NCI-H748 treated with DMSO at 0.1 percent for 48 hours (cell line): ENCODE measurements at regions not wholly inside any gene's neighbourhood (a gene's known extent, or its start where the extent isn't known, plus 50 kb on each side); places are given as distances from the start of the nearest gene placed in this dataset.

Experiments
- DNase-seq: peaks from one replicate; lab custom pipeline; 2025; lab: John Stamatoyannopoulos, UW

DNA sequence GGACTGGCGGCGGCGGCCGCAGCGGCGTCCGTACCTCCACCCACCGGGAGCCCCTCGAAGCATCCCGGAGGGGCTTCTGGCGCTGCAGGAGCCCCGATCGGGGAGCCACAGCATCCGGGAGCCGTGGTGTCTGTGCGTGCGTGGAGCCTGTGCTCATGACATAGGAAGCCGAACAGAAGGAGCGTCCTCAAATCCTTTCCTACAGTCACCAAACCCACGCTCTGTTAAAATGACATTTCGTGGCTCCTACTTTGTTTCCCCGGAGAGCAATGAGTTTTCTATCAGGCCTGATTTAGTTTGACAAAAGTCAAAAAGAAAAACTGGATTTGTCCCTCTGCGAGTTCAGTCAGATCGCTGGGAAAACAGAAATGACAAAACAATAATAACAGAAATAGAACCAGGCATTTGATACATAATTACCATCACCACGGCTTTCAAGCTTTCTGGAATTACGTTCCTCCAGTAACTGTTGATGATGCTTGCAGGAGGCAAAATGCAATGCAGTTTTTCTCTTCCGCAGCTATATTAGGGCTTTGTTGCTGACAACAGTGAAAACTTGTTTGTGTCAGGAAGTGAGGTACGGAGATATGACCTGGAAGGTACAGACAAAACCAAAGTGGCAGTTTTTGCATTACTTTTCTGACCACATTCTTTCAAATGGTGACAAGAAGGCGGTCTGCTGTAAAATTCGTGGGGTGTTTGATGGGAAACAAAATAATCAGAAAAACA, 219.3 kb upstream of the MKLN1 start:
- no peak for DNase-seq

DNA sequence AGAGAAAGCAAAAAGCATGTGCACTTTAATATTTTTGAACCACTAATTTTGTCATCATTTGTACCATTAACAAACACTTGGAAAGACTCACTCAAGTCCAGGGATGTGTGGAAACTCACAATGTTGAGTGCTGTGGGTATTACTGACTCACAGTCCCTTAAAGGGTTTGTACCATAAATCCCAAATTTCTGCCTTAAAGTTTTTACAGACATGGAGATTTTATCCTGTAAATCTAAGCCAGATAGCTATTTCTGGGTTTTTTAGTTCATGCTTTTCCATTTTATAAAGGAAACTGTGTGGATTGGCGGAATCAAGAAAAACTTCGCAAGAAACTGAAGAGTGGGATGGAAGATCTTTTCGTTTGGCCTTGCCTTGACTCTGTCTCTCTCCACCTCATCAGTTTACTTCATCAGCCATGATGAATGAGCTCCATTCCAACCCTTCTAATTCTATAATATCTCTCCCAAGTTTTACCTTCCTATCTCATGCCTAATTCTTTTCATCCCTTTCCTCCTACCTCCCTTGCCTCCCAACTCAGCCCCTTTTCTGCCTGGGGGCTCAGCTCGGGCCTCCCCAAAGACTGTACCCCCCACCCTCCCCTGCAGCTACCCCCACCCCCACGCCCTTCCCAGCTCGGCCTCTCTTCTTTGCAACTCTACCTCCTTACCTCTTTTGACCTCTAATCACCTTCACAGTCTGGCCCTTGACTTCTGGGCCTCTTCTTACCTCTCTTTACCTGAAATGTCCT, 218.5 kb upstream of the MKLN1 start:
- no peak for DNase-seq

DNA sequence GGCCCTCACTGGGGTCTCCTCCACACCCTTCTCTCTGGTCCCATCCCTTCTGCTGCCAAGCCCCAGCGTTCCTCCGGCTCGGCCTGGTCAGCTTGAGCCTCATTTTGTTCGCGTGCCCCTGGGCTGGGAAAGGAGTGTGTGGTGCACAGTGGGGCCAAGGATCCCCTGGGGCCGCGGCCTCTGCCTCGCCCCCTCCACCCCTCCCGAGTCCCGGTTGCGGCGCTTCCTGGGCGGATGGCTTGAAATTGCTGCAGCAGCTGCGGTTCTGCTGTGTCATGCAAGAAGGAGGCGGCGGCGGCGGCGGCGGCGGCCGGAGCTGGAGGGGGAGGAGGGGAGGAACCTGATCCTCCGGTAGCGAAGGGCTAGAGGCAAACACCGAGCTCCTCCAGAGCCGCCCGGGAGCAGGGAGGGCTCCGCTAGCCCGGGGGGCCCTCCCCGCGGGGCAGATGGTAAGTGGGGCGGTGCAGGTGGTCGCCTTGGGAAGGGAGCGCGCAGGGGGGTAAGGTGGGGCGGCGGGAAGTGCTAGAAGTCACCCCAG, 217.8 kb upstream of the MKLN1 start:
- peak; percentile 29 for DNase-seq

DNA sequence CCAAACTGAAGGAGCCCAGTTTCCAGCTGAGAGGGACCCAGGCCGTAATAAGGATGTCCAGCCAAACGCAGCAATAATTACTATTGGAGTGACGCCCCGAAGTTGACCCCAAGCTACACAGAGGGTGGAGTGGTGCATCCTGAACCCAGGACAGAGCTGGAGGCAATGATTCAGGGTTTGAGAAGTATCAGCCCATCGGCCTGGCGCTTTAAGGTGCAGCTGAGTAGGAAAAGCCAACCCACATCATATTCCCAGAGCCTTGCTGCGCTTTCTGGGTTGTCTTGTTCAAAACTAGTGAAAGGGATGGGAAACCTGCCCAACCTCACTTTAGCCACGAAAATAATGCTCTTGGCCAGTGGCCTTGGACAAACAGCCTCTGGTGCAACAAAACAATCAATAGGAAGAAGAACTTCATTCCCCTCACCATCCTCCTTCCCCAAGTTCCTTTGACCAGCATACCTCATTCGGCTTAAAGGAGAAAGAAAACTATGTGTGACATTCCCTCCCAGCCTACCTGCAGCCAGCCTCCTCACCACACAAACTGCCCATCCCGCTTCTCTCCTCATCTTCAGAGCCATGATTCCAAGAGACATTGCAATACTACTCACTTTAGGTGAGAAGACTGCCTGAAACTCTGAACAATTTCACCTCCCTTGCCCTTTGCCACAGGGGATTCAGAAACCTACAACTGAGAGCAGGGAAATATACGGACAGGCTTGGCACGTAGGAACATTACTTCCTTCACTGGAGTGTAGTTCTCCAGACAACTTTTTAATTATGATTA, 217.2 kb upstream of the MKLN1 start:
- DNase-seq, result peak; percentile 28

DNA sequence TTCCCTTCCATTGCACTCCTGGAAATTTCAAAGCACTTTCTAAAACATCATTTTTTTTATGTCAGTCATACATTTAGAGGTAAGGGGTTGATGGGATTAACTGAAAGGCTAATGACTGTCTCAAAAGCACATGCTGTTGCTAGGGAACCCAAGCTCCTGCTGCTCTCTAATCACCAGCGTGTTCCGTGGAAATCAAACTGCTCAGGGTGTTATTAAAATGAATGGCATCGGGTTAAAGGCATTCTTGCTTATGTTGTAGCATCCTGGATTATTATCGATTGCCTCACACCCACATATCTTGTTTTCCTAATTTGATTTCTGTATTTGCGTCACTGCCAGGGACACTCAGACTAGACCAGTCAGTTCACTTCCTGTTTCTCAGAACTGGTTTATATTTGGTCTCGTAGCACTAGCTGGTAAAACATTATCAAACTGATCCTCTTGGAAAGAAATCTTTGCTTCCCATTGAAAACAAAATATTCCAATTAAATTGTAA, 216.5 kb upstream of the MKLN1 start:
- peak; percentile 71 for DNase-seq

DNA sequence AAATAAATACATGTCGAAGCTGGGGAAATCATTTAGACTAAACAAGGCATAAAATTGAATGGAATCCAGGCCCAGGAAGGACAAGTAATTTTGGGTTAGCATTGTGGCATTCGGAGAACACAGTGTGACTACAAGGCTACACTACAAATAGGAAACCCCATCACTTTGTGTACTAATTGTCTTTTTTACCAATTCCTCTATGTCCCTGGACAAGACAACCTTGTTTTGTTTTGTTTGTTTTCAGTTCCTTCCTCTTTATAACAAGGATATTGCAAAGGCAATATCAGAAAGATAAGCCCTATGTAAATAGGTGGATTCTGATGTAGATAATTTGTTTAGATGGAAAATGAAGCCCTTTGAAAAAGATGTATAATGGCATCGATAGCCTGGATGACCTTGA, 215.9 kb upstream of the MKLN1 start:
- DNase-seq, result no peak

DNA sequence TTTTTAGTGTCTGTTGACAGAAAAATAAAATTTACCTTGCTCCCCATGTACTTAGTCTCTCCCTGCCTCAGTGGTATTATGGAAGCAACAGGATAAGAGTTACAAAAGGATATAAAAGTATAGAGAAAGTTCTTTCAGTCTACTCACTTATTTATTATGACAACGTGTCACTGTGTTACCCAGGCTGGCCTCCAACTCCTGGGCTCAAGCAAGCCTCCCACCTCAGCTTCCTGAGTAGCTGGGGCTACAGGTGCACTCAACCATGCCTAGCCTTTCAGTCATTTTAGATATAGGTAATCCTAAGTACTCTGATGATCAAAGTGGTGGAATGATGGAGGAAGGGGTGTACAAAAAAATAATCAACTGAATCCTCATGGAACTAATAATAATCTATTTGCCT, 215.2 kb upstream of the MKLN1 start:
- no peak for DNase-seq

DNA sequence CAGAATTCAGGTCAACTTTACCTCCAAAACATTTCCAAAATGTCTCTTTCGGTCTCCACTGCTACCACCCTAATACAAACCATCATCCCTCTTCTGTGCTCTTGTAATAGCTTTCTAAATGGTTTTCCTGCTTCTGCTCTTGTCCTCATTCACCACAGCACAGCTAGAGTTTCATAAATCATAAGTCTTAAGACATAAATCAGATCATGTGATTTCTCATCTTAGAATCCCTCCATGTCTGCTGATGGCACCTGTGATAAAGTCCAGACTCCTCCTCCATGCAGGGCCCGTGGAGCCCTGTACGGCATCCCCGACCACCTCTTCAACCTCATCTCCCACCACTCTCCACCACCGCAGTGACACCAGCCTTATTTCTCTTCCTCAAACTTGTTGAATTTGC, 212.3 kb upstream of the MKLN1 start:
- no peak for DNase-seq

DNA sequence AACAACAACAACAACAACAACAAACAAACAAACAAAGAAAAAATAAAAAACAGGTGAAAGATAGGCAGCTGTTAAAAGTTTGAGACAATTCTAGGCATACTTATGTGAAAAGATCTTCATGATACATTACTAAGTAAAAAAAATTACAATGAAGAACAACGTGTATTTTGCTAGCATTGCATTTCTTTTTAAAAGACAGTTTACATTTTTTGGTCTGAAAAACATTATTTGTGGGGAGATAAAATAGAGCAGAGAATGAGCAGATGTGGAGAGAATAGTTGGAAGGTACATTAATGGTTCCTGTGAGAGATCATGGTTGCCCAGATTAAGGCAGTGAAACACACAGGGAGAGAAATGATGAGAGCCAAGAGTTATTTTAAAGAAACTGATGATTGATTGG, 210.2 kb upstream of the MKLN1 start:
- no peak for DNase-seq

DNA sequence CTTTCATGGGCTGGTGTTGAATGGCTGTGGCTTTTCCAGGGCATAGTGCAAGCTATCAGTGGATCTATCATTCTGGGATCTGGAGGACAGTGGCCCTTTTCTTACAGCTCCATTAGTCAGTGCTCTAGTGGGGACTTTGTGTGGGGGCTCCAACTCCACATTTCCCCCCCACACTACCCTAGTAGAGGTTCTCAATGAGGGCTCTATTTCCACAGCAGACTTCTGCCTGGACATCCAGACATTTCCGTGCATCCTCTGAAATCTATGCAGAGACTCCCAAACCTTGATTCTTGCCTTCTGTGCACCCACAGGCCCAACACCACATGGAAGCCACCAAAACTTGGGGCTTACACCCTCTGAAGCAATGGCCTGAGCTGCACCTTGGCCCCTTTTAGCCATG, 208.3 kb upstream of the MKLN1 start:
- no peak for DNase-seq

DNA sequence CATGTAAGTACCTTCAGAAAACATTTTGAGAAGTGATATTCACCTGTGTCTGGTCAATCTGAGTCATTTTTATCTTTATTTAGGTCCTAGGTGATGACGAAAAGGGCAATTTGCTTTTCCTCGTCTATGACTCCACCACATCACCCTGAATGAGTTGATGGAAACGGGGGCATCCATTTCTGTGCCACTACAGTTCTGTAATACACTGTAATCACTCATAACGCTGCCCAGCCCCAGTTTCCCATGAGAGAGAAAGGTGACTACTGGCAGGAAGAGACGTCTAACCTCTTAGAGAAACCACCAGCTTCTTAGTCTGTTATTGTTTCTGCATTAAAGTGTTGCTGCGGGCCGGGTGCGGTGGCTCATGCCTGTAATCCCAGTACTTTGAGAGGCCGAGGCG, 205.3 kb upstream of the MKLN1 start:
- DNase-seq, result no peak

DNA sequence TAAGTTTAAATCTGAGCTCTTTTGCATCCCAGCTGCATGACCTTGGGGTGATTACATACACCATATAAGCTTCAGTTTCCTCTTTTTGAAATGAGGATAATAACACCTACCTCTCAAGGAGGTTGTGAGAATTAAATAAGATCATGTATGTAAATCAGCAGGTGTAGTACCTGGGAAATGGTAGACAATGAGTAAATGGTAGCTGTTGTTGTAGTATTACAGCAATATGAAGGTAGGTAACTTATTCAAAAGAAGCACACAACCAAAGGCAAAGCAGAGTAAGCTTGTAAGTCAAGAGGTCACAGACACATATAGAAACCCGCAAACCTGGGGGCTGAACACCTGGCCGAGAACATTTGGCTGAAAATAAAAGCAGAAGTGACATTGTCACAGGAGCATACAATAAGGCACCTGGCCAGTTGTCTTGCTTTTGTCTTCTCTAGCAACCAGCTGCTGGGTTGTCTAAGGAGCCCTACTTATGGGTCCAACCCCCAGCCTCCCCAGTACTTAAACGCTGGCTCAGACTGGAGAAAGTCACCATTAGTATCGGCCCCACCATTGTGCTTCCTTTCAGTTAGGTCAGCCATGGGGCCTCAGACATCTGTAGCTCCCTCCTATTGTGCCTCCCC, 203.6 kb upstream of the MKLN1 start:
- peak; percentile 9 for DNase-seq

DNA sequence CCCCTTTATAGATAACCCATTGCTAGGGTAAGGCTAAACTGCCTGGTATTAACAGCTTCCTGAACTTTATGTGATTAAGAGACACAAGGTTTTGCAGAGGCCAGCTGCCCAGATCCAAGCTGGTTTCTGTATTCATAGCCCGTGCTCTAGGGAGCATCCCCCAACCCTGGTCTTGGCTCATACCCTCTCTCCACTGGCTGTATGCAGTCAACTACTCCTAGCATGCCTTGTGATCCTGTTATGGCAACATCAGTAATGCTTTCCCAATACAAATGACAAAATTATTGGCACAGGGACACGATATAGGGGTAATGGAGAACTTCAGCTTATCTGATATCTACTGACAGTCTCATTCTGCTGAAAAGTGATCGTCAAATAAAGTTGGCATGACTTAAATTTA, 202.8 kb upstream of the MKLN1 start:
- no peak for DNase-seq

DNA sequence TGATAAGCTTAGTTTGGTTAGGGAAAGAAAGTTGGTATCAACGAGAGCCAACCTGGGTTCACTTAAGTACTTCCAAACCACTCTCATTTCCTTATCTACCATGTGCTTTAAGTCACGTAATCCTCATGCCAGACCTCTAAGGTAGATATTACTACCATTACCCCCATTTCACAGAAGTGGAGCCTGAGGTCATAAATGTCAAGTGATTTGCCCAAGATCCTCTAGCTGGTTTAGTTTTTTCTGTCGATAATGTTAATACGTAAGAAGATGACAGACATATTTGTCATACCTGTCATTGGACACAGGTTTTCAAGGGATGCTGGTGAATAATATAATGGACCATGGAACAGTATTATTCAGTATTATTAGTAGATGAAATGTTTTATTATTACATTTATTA, 197.4 kb upstream of the MKLN1 start:
- no peak for DNase-seq

DNA sequence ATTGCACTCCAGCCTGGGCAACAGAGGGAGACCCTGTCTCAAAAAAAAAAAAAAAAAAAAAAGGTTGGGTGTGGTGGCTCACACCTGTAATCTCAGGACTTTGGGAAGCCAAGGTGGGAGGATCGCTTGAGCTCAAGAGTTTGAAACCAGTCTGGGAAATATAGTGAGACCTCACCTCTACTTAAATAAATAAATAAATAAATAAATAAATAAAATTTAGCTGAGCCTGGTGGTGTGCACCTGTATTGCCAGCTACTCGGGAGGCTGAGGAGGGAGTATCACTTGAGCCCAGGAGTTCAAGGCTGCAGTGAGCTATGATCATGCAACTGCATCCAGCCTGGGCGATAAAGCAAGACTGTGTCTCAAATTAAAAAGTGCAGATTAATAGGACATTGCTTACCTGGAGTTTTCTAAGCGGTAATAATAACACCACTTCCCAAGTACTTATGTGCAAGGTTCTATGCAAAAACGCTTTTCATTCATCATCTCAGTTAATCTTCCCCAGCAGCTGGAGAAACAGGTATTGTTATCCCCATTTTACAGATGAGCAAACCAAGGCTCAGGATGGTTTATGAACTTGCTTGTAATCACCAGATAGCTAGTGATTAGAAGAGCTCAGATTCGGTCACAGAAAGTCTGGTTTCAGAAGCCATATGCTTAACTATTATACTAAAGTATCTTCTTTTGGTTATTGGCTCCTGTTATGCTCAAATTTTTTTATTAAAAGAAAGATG, 196.5 kb upstream of the MKLN1 start:
- no peak for DNase-seq

DNA sequence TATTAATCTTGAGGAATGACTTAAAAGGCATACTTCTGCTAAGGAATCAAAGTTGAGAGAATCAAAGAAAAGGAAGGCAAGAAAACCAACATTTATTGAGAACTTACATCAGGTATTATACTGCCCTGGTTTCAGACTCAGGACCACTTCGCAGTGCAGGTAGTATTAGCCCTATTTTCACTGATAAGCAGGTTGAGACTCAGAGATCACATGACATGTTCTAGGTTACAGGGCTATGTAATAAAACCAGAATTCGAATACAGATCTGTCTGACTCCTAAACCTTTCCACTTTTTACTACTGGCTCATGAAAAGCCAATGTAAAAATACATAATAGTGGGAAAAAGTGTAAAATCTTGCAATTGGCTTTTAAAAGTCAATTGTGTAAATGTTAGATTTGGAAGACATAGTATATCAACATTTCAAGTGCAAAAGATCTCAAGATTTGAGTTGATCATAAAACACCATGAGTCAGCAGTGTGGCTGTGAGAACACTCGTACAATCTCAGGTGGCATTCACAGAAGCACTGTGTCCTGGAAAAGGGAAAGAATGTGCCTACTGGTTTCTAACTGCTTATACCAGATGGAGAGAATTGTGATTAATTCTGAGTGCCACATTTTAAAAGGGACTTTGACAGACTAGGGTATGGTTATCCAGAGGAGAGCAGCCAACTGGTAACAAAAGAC, 195.8 kb upstream of the MKLN1 start:
- DNase-seq, result no peak

DNA sequence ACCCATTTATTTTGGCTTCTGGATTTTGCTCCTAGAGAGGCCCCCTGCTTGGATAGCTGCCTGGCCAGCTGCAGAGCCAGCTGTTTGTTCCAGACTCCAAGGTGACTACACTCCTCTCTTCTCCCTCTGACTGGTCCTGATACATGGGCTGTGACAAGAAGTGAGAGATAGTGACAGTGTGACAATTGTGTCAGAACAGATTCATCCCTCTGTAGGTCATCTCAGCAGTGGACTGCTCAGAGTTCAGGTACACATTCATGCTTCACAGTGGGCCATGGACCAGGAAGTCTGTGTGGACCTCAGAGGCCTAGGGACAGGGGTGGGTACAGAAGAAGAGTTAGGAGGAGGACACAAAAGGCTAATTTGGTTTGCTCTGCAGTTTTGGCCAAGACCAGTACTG, 188.2 kb upstream of the MKLN1 start:
- no peak for DNase-seq

DNA sequence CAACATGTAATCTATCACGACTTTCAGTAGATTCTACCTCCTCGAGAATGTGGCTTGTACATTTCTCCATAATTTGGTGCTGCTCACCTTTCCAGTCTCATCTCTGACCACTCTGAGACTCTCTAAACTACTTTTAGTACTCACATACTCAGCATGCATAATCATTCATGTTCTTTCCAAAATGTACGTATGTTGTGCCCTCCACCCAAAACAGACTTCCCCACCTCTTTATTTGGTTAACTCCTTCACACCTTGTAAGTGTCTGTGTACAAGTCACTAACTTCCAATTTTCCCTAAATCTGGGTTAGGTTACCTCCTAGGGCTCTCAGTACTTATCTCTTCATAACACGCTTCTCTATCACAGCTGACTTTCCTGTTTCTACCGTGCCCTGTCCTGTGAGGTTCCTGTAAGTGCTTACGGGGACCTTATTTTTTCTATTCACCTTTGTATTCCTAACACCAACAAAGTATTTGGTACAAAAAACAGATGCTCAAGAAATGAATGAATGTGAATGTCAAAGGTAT, 186.2 kb upstream of the MKLN1 start:
- no peak for DNase-seq

DNA sequence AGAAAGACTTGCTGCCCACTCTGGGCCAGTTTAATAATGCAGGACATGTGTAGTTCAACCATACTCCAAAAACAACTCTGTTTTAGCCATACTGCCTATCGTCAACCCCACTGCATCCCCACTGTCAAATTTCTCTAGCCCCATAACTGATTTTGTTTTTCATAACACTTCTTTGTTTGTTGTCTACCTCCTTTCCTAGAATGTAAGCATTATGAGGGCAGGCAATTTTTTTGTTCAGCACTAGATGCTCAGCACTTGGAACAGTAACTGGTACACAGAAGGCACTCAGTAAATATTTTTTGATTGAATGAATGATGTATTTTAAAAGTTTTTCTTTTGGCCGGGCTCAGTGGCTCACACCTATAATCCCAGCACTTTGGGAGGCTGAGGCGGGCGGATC, 183.8 kb upstream of the MKLN1 start:
- no peak for DNase-seq

DNA sequence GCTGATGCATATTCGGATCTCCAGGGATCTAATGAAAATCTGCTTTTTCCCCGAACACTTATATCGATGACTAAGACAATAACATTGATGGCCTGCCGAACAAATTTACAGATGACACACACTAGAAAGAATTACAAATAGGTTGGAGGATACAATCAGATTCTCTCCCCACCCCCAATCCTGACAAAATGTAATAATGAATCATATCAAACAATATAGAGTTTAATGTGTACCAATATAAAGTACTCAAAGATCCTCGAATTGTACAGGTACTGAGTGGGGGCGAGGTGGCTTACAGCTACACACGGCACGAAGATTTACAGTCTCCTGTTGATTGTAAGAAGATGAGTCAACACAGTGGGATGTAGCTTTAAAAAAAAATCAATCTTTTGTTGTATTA, 182.7 kb upstream of the MKLN1 start:
- DNase-seq, result no peak

DNA sequence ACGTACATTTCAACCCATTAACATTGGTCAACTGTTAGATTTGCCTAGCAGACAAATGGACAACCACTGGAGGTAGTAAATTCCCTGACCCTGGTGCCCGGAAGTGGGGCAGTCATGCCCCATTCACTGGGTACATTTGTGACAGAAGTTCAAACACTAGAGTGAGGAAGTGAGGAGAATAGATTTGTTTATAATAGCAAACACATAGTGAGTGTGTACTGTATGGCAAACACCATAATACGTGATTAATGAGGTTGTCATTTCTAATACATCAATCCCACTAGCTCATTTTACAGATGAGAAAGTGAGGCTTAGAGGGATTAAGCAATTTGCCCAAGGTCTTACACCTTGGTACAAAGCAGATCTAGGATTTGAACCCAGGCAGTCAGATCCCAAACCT, 181.9 kb upstream of the MKLN1 start:
- peak; percentile 8 for DNase-seq
